ENCODE measurements at regions not wholly inside any gene's neighbourhood (a gene's known extent, or its start where the extent isn't known, plus 50 kb on each side); places are given as distances from the start of the nearest gene placed in this dataset.

DNA sequence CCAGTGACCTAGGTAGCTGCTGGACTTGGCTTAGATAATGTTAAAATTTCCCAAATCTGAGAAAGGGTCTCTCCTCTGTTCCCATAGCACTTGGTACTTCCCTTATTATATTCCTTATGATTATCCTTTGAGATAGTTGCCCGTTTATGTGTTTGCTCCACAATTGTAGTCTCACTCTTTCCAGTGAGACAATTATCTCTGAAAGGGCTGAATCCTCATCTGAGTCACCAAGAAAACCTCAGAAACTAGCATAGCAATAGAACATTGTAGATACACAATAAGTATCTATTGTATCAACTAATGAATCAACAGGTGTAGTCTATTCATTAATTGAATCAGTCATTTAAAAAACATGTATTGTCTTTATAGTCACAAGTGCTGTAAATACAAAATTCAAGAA is 119.1 kb upstream of the FAR2 start:
- intact Hi-C loops (cut with DNase I; ENCODE audit: low total_unique reads), result no loop called here
- DNase-seq, result no peak
- no peaks in the 10 kb centered on the region for H3K9me3 ChIP-seq
- no peak overlapping the region for H3K27ac ChIP-seq
- no peak overlapping the region for H3K4me3 ChIP-seq
- no peaks in the 10 kb centered on the region for H3K36me3 ChIP-seq
- TF ChIP-seq POLR2A (IDR thresholded peaks at IDR 0.05), result no peak
- no peak for TF ChIP-seq POLR2AphosphoS5 (IDR thresholded peaks at IDR 0.05)
- TF ChIP-seq, protein P1, sequence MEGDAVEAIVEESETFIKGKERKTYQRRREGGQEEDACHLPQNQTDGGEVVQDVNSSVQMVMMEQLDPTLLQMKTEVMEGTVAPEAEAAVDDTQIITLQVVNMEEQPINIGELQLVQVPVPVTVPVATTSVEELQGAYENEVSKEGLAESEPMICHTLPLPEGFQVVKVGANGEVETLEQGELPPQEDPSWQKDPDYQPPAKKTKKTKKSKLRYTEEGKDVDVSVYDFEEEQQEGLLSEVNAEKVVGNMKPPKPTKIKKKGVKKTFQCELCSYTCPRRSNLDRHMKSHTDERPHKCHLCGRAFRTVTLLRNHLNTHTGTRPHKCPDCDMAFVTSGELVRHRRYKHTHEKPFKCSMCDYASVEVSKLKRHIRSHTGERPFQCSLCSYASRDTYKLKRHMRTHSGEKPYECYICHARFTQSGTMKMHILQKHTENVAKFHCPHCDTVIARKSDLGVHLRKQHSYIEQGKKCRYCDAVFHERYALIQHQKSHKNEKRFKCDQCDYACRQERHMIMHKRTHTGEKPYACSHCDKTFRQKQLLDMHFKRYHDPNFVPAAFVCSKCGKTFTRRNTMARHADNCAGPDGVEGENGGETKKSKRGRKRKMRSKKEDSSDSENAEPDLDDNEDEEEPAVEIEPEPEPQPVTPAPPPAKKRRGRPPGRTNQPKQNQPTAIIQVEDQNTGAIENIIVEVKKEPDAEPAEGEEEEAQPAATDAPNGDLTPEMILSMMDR (IDR thresholded peaks at IDR 0.05 in 8 of 11, conservative IDR thresholded peaks at IDR 0.05 in 3 of 11), result no peak
- H3K4me1 ChIP-seq, result no peaks in the 10 kb centered on the region
- no peaks in the 10 kb centered on the region for H3K27me3 ChIP-seq (replicated peaks in 1 of 7)
- 79 to 90% (median 86%) methylated on average over 1 of the region's 1 CpG for WGBS, 5 donors

DNA sequence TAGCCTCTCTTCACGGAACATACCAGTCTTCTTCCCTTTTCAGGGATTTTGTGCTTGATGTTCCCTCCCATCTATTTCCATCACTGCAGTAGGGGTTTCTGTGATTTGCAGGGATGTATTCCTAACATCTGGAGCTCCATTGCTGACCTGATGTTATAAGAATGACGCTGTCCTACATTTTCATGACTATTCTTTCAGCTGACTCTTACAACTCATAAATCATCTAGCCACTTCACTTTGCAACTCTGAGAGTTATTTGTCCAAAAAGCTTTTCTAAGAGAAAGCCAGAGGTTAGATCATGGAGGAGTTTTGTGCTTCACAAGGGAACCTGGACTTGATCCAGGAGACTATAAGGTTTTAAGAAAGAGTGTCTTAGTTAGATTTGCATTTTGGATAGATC is 116.6 kb upstream of the FAR2 start:
- intact Hi-C loops (cut with DNase I; ENCODE audit: low total_unique reads), result no loop called here
- Histone ChIP-seq H3K36me3 (no peaks in the 10 kb centered on the region), H3K27me3 (replicated peaks in 1 of 7) (no peaks in the 10 kb centered on the region), H3K27ac (no peak overlapping the region), H3K4me1 (no peaks in the 10 kb centered on the region), H3K9me3 (no peaks in the 10 kb centered on the region), H3K4me3 (no peak overlapping the region)
- TF ChIP-seq POLR2AphosphoS5 (IDR thresholded peaks at IDR 0.05) (no peak), POLR2A (IDR thresholded peaks at IDR 0.05) (no peak)
- TF ChIP-seq, protein P1 (IDR thresholded peaks at IDR 0.05 in 8 of 11, conservative IDR thresholded peaks at IDR 0.05 in 3 of 11), result no peak
- no peak for DNase-seq
- WGBS, 5 donors, result 69 to 84% (median 82%) methylated on average over 2 of the region's 2 CpGs

DNA sequence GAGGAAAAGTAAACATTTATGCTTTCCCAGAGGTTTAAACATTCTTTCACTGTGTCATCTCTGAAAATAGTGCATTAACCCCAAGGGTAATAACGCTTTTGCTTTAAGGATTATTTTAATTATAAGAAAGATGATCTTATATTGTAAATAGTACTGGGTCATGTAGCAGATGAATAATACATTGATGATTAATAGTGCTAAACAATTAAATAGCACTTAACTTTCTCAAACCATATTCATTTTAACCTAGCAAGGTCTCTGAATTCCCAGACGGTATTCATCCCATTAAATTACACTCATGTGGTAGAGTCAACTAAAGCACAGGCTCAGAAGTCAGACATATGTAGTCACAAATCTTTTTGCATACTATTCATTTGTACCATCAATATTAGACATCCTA is 115.6 kb upstream of the FAR2 start:
- Histone ChIP-seq H3K4me1 (no peaks in the 10 kb centered on the region), H3K4me3 (no peak overlapping the region), H3K36me3 (no peaks in the 10 kb centered on the region), H3K27me3 (replicated peaks in 1 of 7) (no peaks in the 10 kb centered on the region), H3K27ac (no peak overlapping the region), H3K9me3 (no peaks in the 10 kb centered on the region)
- TF ChIP-seq, protein P1 (IDR thresholded peaks at IDR 0.05 in 8 of 11, conservative IDR thresholded peaks at IDR 0.05 in 3 of 11), result no peak
- no peak for DNase-seq
- WGBS, 5 donors, result 87 to 98% (median 90%) methylated on average over 2 of the region's 2 CpGs
- intact Hi-C loops (cut with DNase I; ENCODE audit: low total_unique reads), result no loop called here

DNA sequence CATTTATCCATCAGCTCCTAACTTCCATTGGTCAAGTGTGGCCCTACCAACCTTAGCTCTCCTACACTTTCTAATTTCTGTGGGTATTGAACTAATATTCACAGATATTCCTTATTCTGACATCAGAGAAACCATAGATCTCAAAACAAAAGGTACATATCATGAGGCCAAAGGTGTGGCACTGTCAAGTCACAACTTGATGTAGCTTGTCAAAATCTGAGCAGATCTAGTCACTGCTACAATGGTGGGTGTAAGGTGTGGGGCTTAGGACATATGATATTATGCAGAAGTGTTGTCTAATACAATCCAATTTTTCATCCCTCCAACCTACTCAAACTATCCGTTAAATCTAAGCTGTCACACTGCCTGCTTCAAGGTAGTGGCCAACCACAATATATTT is 114.0 kb upstream of the FAR2 start:
- H3K4me1 ChIP-seq, result no peaks in the 10 kb centered on the region
- no peak overlapping the region for H3K4me3 ChIP-seq
- no peaks in the 10 kb centered on the region for H3K9me3 ChIP-seq
- WGBS, 5 donors, result 77 to 96% (median 84%) methylated on average over 1 of the region's 1 CpG
- intact Hi-C loops (cut with DNase I; ENCODE audit: low total_unique reads), result no loop called here
- TF ChIP-seq, protein P1 (IDR thresholded peaks at IDR 0.05 in 8 of 11, conservative IDR thresholded peaks at IDR 0.05 in 3 of 11), result no peak
- no peak for TF ChIP-seq POLR2AphosphoS5 (IDR thresholded peaks at IDR 0.05)
- TF ChIP-seq POLR2A (IDR thresholded peaks at IDR 0.05), result no peak
- H3K27ac ChIP-seq, result no peak overlapping the region
- H3K27me3 ChIP-seq (replicated peaks in 1 of 7), result no peaks in the 10 kb centered on the region
- no peak for DNase-seq
- H3K36me3 ChIP-seq, result no peaks in the 10 kb centered on the region

Data from spleen (tissue), 11 donors.